H9 (cell line): ENCODE measurements at regions not wholly inside any gene's neighbourhood (a gene's known extent, or its start where the extent isn't known, plus 50 kb on each side); places are given as distances from the start of the nearest gene placed in this dataset.

Experiments used
- DNase-seq: peaks from one replicate; pipeline ENCODE4 v3.0.0-alpha.2; 2017
- H2AFZ ChIP-seq: one replicate; pipeline ENCODE4 v1.6.1; 2013; ENCODE audit warnings: mild to moderate bottlenecking, low read length, control low read depth, moderate library complexity
- H2AK5ac ChIP-seq: 2 replicates; pipeline ENCODE4 v1.6.1; 2013; ENCODE audit warnings: low read length, control low read depth, mixed read lengths; ENCODE audit not compliant: insufficient read length
- H2BK120ac ChIP-seq: one replicate; pipeline ENCODE4 v1.6.1; 2013; ENCODE audit warnings: low read depth, mild to moderate bottlenecking, low read length, control low read depth, inconsistent platforms; ENCODE audit not compliant: poor library complexity, severe bottlenecking
- H2BK12ac ChIP-seq: 2 replicates; pipeline ENCODE4 v1.6.1; 2013; ENCODE audit warnings: low read length, control low read depth, mixed read lengths, low read depth; ENCODE audit not compliant: insufficient read length
- H2BK15ac ChIP-seq: 2 replicates; pipeline ENCODE4 v1.6.1; 2013; ENCODE audit warnings: low read depth, low read length, control low read depth
- H2BK20ac ChIP-seq: one replicate; pipeline ENCODE4 v1.6.1; 2013; ENCODE audit warnings: low read depth, mild to moderate bottlenecking, low read length, control low read depth, inconsistent platforms; ENCODE audit not compliant: poor library complexity, severe bottlenecking
- H2BK5ac ChIP-seq: 2 replicates; pipeline ENCODE4 v1.6.1; 2013; ENCODE audit warnings: low read length, control low read depth, mixed read lengths; ENCODE audit not compliant: insufficient read length
- H3K14ac ChIP-seq: 2 replicates; pipeline ENCODE4 v1.6.1; 2013; ENCODE audit warnings: low read length, control low read depth; ENCODE audit not compliant: insufficient read depth
- H3K18ac ChIP-seq: 2 replicates; pipeline ENCODE4 v1.6.1; 2013; ENCODE audit warnings: low read depth, mild to moderate bottlenecking, mixed read lengths, low read length, control low read depth; ENCODE audit not compliant: insufficient read length
- H3K23ac ChIP-seq: 2 replicates; pipeline ENCODE4 v1.6.1; 2013; ENCODE audit warnings: low read length, control low read depth, mixed read lengths, low read depth; ENCODE audit not compliant: insufficient read length
- H3K23me2 ChIP-seq: 2 replicates; pipeline ENCODE4 v1.6.1; 2013; ENCODE audit warnings: low read depth, mild to moderate bottlenecking, mixed read lengths, low read length, control low read depth; ENCODE audit not compliant: insufficient read length, poor library complexity, severe bottlenecking
- H3K27ac ChIP-seq: 2 replicates; pipeline ENCODE4 v1.5.1; 2013; ENCODE audit warnings: low read length, control low read depth, mixed read lengths, low read depth; ENCODE audit not compliant: insufficient read length
- H3K27me3 ChIP-seq: 2 replicates; pipeline ENCODE4 v1.6.1; 2013; ENCODE audit warnings: low read length, control low read depth, inconsistent platforms; ENCODE audit not compliant: insufficient read depth
- H3K4ac ChIP-seq: 2 replicates; pipeline ENCODE4 v1.6.1; 2013; ENCODE audit warnings: low read depth, mild to moderate bottlenecking, control low read depth, inconsistent platforms, low read length, moderate library complexity
- H3K4me1 ChIP-seq: 2 replicates; pipeline ENCODE4 v1.6.1; 2013; ENCODE audit warnings: low read length, control low read depth, inconsistent platforms; ENCODE audit not compliant: insufficient read depth
- H3K4me2 ChIP-seq: 2 replicates; pipeline ENCODE4 v1.6.1; 2013; ENCODE audit warnings: low read length, control low read depth, mixed read lengths; ENCODE audit not compliant: insufficient read length, insufficient read depth
- H3K56ac ChIP-seq: 2 replicates; pipeline ENCODE4 v1.6.1; 2013; ENCODE audit warnings: low read depth, mild to moderate bottlenecking, mixed read lengths, low read length, control low read depth; ENCODE audit not compliant: insufficient read length
- H3K79me1 ChIP-seq: 2 replicates; pipeline ENCODE4 v1.6.1; 2013; ENCODE audit warnings: low read depth, mild to moderate bottlenecking, moderate library complexity, low read length, control low read depth, inconsistent platforms; ENCODE audit not compliant: insufficient read depth, poor library complexity, severe bottlenecking
- H3K79me2 ChIP-seq: 2 replicates; pipeline ENCODE4 v1.6.1; 2013; ENCODE audit warnings: low read length, control low read depth, inconsistent platforms; ENCODE audit not compliant: insufficient read depth
- H3K9ac ChIP-seq: 2 replicates; pipeline ENCODE4 v1.6.1; 2013; ENCODE audit warnings: low read length, control low read depth, mixed read lengths; ENCODE audit not compliant: insufficient read length; ENCODE audit errors: extremely low read depth
- H3K9me3 ChIP-seq: one replicate; pipeline ENCODE4 v1.6.1; 2013; ENCODE audit warnings: low read depth, low read length, inconsistent platforms; ENCODE audit not compliant: control insufficient read depth
- H3T11ph ChIP-seq: one replicate; pipeline ENCODE4 v1.6.1; 2013; ENCODE audit warnings: mild to moderate bottlenecking, low read length, control low read depth, inconsistent platforms
- H4K20me1 ChIP-seq: one replicate; pipeline ENCODE4 v1.6.1; 2013; ENCODE audit not compliant: control insufficient read depth, insufficient read length, insufficient read depth
- H4K5ac ChIP-seq: 2 replicates; pipeline ENCODE4 v1.6.1; 2013; ENCODE audit warnings: low read depth, mild to moderate bottlenecking, mixed read lengths, low read length, control low read depth; ENCODE audit not compliant: insufficient read length
- H4K8ac ChIP-seq: replicated peaks from 2 replicates; pipeline ENCODE4 v1.6.1; 2013; ENCODE audit warnings: low read length, control low read depth, mixed read lengths, low read depth; ENCODE audit not compliant: insufficient read length
- H4K91ac ChIP-seq: 2 replicates; pipeline ENCODE4 v1.6.1; 2013; ENCODE audit warnings: low read depth, mild to moderate bottlenecking, moderate library complexity, mixed read lengths, low read length, control low read depth; ENCODE audit not compliant: insufficient read length
- H3K27ac Mint-ChIP-seq, 3 experiments: 2 replicates in 2 of 3; 3 replicates in 1 of 3; pipeline ENCODE4 v1.8.0; 2020 to 2021; ENCODE audit warnings: mixed read lengths in 3 of 3, mild to moderate bottlenecking in 1 of 3, moderate library complexity in 1 of 3
- H3K27me3 Mint-ChIP-seq: 2 replicates; pipeline ENCODE4 v1.8.0; 2021; ENCODE audit warnings: low read depth, mild to moderate bottlenecking, moderate library complexity, mixed read lengths
- H3K36me3 Mint-ChIP-seq, 3 experiments: 2 replicates in 2 of 3; 3 replicates in 1 of 3; pipeline ENCODE4 v1.8.0; 2020 to 2021; ENCODE audit warnings: low read depth in 3 of 3, mixed read lengths in 3 of 3; ENCODE audit not compliant: insufficient read depth in 1 of 3
- H3K4me1 Mint-ChIP-seq, 2 experiments: 2 replicates each; pipeline ENCODE4 v1.8.0; 2020; ENCODE audit warnings: mixed read lengths in 2 of 2
- H3K4me3 Mint-ChIP-seq, 2 experiments: 2 replicates in 1 of 2; 3 replicates in 1 of 2; pipeline ENCODE4 v1.8.0; 2020 to 2021; ENCODE audit warnings: mild to moderate bottlenecking in 2 of 2, mixed read lengths in 2 of 2, moderate library complexity in 1 of 2
- H3K9me3 Mint-ChIP-seq, 2 experiments: 2 replicates in 1 of 2; 3 replicates in 1 of 2; pipeline ENCODE4 v1.8.0; 2020; ENCODE audit warnings: mild to moderate bottlenecking in 2 of 2, mixed read lengths in 2 of 2, moderate library complexity in 1 of 2
- WGBS: extraction: QIAGEN DNeasy Blood & Tissue Kit; methylation state at CpG from one replicate; pipeline ENCODE4 v1.1.7; 2013; ENCODE audit warnings: missing lambda C conversion rate, low lambda C conversion rate, mixed read lengths; ENCODE audit not compliant: insufficient read length; ENCODE audit errors: extremely low coverage; 5-methylcytosine and 5-hydroxymethylcytosine counted together
- TF ChIP-seq, protein P1 (sequence below): fragments of 200-600 bp; sonication (generic); conservative IDR thresholded peaks from 3 replicates; pipeline ENCODE4 v1.8.0; 2021; ENCODE audit warnings: antibody characterized with exemption, mild to moderate bottlenecking

DNA sequence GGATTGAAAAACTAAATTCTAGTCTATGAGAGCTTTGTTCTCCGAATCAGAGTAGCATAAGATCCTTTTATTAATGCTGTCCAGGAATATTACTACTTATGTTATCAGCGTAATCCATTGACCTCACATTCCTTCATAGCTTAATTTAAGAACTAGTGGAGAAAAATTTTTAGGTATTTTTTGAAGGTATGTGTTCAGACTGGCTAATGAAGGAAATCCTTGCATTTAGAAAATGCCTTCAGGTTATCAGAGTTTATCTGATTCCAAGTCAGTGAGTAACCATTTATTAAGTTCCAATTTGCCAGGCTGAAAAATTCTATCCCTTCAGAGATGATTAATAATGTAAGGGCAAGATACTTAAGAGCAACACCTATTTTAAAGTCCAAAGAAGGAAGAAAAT, 338.2 kb upstream of the B3GALT2 start:
- Histone ChIP-seq H3K4me2 (no peak overlapping the region), H3K27me3 (no peaks in the 10 kb centered on the region), H3K79me1 (no peaks in the 10 kb centered on the region), H2BK15ac (no peak overlapping the region), H3K4me1 (no peaks in the 10 kb centered on the region), H3K27ac (no peak overlapping the region), H2AFZ (no peak overlapping the region), H4K20me1 (no peaks in the 10 kb centered on the region), H3T11ph (no peak overlapping the region), H2BK120ac (no peak overlapping the region), H3K14ac (no peak overlapping the region), H3K23ac (no peak overlapping the region), H4K5ac (no peak overlapping the region), H3K9me3 (no peaks in the 10 kb centered on the region), H4K91ac (no peak overlapping the region), H4K8ac (no peak overlapping the region), H2BK20ac (no peak overlapping the region), H2BK5ac (no peak overlapping the region), H3K79me2 (no peaks in the 10 kb centered on the region), H3K56ac (no peak overlapping the region), H3K23me2 (peaks cover 2% of the 10 kb centered on the region), H3K9ac (no peak overlapping the region), H3K4ac (no peak overlapping the region), H3K18ac (no peak overlapping the region), H2BK12ac (no peak overlapping the region), H2AK5ac (no peak overlapping the region)
- no peak overlapping the region for H3K27ac Mint-ChIP-seq
- WGBS: no CpG with 5 or more reads among the region's 2 CpGs
- no peaks in the 10 kb centered on the region for H3K27me3 Mint-ChIP-seq
- no peak for DNase-seq
- peaks cover 0 to 2% of the 10 kb centered on the region in 2 experiments; a peak in 1 of 5 replicates for H3K9me3 Mint-ChIP-seq
- no peak overlapping the region for H3K4me3 Mint-ChIP-seq
- no peaks in the 10 kb centered on the region for H3K36me3 Mint-ChIP-seq
- no peaks in the 10 kb centered on the region for H3K4me1 Mint-ChIP-seq
- TF ChIP-seq, protein P1, sequence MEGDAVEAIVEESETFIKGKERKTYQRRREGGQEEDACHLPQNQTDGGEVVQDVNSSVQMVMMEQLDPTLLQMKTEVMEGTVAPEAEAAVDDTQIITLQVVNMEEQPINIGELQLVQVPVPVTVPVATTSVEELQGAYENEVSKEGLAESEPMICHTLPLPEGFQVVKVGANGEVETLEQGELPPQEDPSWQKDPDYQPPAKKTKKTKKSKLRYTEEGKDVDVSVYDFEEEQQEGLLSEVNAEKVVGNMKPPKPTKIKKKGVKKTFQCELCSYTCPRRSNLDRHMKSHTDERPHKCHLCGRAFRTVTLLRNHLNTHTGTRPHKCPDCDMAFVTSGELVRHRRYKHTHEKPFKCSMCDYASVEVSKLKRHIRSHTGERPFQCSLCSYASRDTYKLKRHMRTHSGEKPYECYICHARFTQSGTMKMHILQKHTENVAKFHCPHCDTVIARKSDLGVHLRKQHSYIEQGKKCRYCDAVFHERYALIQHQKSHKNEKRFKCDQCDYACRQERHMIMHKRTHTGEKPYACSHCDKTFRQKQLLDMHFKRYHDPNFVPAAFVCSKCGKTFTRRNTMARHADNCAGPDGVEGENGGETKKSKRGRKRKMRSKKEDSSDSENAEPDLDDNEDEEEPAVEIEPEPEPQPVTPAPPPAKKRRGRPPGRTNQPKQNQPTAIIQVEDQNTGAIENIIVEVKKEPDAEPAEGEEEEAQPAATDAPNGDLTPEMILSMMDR: no peak
